PC-9 (cell line): ENCODE measurements at regions not wholly inside any gene's neighbourhood (a gene's known extent, or its start where the extent isn't known, plus 50 kb on each side); places are given as distances from the start of the nearest gene placed in this dataset.

ENCODE experiments used
- BruUV-seq: library from RNA; stranded (reverse); fragments of 400-500 nt; replicated peaks from 2 replicates; lab custom pipeline; 2021; lab: Mats Ljungman, UMichigan
- CTCF ChIA-PET: fragments of 300-600 bp; sonication (Branson Sonifier 250); formaldehyde crosslinking; loops from one replicate; lab custom pipeline; 2022; ENCODE audit warnings: antibody characterized with exemption; lab: Charles Lee
- POLR2A ChIA-PET: fragments of 300-600 bp; sonication (Branson Sonifier 250); formaldehyde crosslinking; loops from one replicate; lab custom pipeline; 2022; ENCODE audit warnings: antibody characterized with exemption; ENCODE audit not compliant: unreplicated experiment; lab: Charles Lee
- DNase-seq, 2 experiments: peaks; one replicate each; pipeline versions ENCODE4 v3.0.0 to v3.0.0-alpha.2; 2015 to 2022; ENCODE audit warnings: mixed read lengths in 1 of 2
- H2AFZ ChIP-seq: fragments of 200-600 bp; sonication (generic); 2 replicates; pipeline ENCODE4 v1.8.1; 2017; ENCODE audit warnings: antibody characterized with exemption
- H3F3A ChIP-seq: fragments of 200-600 bp; sonication (generic); 2 replicates; pipeline ENCODE4 v1.8.1; 2017; ENCODE audit warnings: antibody characterized with exemption, mild to moderate bottlenecking, low read depth; ENCODE audit not compliant: insufficient read depth
- H3K27ac ChIP-seq: fragments of 200-600 bp; sonication (generic); 2 replicates; pipeline ENCODE4 v1.6.1; 2016; ENCODE audit warnings: mixed run types
- H3K27me3 ChIP-seq: fragments of 200-600 bp; sonication (generic); 2 replicates; pipeline ENCODE4 v1.6.1; 2016; ENCODE audit warnings: low read depth, mixed run types; ENCODE audit not compliant: insufficient read depth
- H3K36me3 ChIP-seq: fragments of 200-600 bp; sonication (generic); 2 replicates; pipeline ENCODE4 v1.6.1; 2016; ENCODE audit warnings: low read depth, mixed run types
- H3K4me1 ChIP-seq: fragments of 200-600 bp; sonication (generic); replicated peaks from 2 replicates; pipeline ENCODE4 v1.6.1; 2016; ENCODE audit warnings: mixed run types; ENCODE audit not compliant: insufficient read depth
- H3K4me2 ChIP-seq: fragments of 200-600 bp; sonication (generic); 2 replicates; pipeline ENCODE4 v1.6.1; 2017; ENCODE audit warnings: mixed run types
- H3K4me3 ChIP-seq: fragments of 200-600 bp; sonication (generic); 2 replicates; pipeline ENCODE4 v1.6.1; 2016; ENCODE audit warnings: mixed run types
- H3K79me2 ChIP-seq: fragments of 200-600 bp; sonication (generic); 2 replicates; pipeline ENCODE4 v1.6.1; 2017; ENCODE audit warnings: low read depth, mixed run types
- H3K9me2 ChIP-seq: fragments of 200-600 bp; sonication (generic); 2 replicates; pipeline ENCODE4 v1.8.1; 2017; ENCODE audit warnings: mild to moderate bottlenecking; ENCODE audit not compliant: insufficient read depth
- H3K9me3 ChIP-seq: fragments of 200-600 bp; sonication (generic); 2 replicates; pipeline ENCODE4 v1.8.1; 2016; ENCODE audit warnings: low read depth; ENCODE audit not compliant: insufficient read depth
- H4K20me1 ChIP-seq: fragments of 200-600 bp; sonication (generic); 2 replicates; pipeline ENCODE4 v1.8.1; 2017; ENCODE audit not compliant: insufficient read depth
- EZH2 ChIP-seq: fragments of 200-600 bp; sonication (generic); IDR thresholded peaks from 2 replicates; pipeline ENCODE4 v1.8.0; 2017; ENCODE audit warnings: antibody characterized with exemption, low read depth
- intact Hi-C: fragments of 100-400 bp; cut with micrococcal nuclease; formaldehyde crosslinking; loops from one replicate; pipeline ENCODE4 v1.10.0; 2022; ENCODE audit not compliant: unreplicated experiment
- TF ChIP-seq, protein P1 (sequence below): fragments of 200-600 bp; sonication (generic); conservative IDR thresholded peaks from 2 replicates; pipeline ENCODE4 v1.6.1; 2017; ENCODE audit warnings: mixed run types, antibody characterized with exemption, mild to moderate bottlenecking, moderate library complexity

DNA sequence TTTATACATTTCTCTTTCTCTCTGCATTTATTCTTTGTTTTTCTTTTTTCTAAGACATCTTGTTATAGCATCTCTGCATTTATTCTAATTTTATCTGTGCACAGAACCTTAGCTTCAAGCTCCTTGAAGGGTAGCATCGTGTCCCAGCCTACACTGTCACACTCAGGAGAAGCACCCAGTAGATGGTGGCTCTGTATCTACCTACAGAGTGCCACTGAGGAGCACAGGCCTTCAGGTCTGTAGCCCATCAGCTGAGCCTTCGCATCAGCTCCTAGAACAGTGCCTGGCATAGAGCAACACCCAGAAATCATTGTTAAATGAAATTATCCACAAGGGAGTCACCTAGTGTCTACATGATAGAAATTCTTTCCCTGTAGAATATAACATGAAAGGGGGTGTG lies 203.0 kb upstream of the KLF14 start:
- H3K27ac ChIP-seq = no peak overlapping the region
- H2AFZ ChIP-seq = no peak overlapping the region
- POLR2A ChIA-PET = interaction anchor here (0.5 kb wide), 1 partner anchor 11 kb away, joined by 6 read pairs; no protein-coding TSS in a partner anchor
- no peak overlapping the region for H3K4me2 ChIP-seq
- BruUV-seq = no TSS peak
- DNase-seq = no peak
- no peak for TF ChIP-seq EZH2
- TF ChIP-seq, protein P1, sequence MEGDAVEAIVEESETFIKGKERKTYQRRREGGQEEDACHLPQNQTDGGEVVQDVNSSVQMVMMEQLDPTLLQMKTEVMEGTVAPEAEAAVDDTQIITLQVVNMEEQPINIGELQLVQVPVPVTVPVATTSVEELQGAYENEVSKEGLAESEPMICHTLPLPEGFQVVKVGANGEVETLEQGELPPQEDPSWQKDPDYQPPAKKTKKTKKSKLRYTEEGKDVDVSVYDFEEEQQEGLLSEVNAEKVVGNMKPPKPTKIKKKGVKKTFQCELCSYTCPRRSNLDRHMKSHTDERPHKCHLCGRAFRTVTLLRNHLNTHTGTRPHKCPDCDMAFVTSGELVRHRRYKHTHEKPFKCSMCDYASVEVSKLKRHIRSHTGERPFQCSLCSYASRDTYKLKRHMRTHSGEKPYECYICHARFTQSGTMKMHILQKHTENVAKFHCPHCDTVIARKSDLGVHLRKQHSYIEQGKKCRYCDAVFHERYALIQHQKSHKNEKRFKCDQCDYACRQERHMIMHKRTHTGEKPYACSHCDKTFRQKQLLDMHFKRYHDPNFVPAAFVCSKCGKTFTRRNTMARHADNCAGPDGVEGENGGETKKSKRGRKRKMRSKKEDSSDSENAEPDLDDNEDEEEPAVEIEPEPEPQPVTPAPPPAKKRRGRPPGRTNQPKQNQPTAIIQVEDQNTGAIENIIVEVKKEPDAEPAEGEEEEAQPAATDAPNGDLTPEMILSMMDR = no peak
- no peak overlapping the region for H3K4me3 ChIP-seq
- H4K20me1 ChIP-seq = no peaks in the 10 kb centered on the region; the same call in 1 of the 2 replicates
- no peaks in the 10 kb centered on the region for H3K9me3 ChIP-seq
- peaks cover 27% of the 10 kb centered on the region for H3F3A ChIP-seq
- peaks cover 27% of the 10 kb centered on the region; the same call in 1 of the 2 replicates for H3K36me3 ChIP-seq
- no peaks in the 10 kb centered on the region for H3K27me3 ChIP-seq
- intact Hi-C loops = no loop called here
- H3K9me2 ChIP-seq = 0 out of 2 replicates have a peak, but pooled peaks cover 4% of the 10 kb centered on the region
- CTCF ChIA-PET = no interaction called here
- H3K4me1 ChIP-seq = no peaks in the 10 kb centered on the region
- peaks cover 90% of the 10 kb centered on the region for H3K79me2 ChIP-seq

DNA sequence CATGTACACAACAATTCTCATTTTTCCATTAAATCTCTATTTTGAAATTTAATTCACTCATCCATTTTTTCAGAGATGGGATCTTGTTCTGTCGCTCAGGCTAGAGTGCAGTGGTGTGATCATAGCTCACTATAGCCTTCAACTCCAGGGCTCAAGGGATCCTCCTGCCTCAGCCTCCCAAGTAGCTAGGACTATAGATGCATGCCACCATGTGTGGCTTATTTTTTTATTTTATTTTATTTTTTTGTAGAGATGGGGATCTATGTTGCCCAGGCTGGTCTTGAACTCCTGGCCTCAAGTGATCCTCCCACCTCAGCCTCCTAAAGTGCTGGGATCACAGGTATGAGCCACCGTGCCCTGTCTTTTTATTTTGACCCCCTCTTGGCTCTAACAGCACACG lies 203.8 kb upstream of the KLF14 start:
- H3K4me3 ChIP-seq = no peak overlapping the region
- no peak overlapping the region for H3K27ac ChIP-seq
- H3K9me3 ChIP-seq = no peaks in the 10 kb centered on the region
- H3K4me2 ChIP-seq = no peak overlapping the region
- intact Hi-C loops = no loop called here
- peaks cover 93% of the 10 kb centered on the region for H3K79me2 ChIP-seq
- H4K20me1 ChIP-seq = no peaks in the 10 kb centered on the region; the same call in 1 of the 2 replicates
- BruUV-seq = no TSS peak
- CTCF ChIA-PET = no interaction called here
- H3K9me2 ChIP-seq = 0 out of 2 replicates have a peak, but pooled peaks cover 4% of the 10 kb centered on the region
- TF ChIP-seq, protein P1 = no peak
- TF ChIP-seq EZH2 = no peak
- H3K4me1 ChIP-seq = no peaks in the 10 kb centered on the region
- no peak for DNase-seq
- H3K36me3 ChIP-seq = peaks cover 27% of the 10 kb centered on the region; the same call in 1 of the 2 replicates
- POLR2A ChIA-PET = no interaction called here
- H3K27me3 ChIP-seq = no peaks in the 10 kb centered on the region
- no peak overlapping the region for H2AFZ ChIP-seq
- H3F3A ChIP-seq = peaks cover 34% of the 10 kb centered on the region

DNA sequence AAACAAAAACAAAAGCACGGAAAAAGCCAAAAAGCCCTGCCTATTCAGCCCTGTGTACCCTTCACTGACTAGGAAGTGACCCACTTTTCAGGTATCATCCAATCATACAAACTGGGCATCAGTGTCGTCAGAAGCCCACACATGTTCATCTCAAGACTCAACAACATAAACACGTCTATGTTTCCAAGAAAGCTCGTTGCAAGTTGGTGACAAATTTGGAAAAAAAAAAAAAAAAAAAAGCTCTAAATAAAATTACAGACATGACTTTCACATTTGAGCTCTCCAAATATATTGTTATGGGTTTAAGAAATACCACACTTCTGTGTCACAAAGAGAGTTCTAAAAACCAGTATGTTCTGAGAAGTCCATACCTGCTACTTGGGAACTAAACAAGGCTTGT lies 204.7 kb upstream of the KLF14 start:
- H3K4me3 ChIP-seq = no peak overlapping the region
- BruUV-seq = no TSS peak
- no peaks in the 10 kb centered on the region; the same call in 1 of the 2 replicates for H4K20me1 ChIP-seq
- DNase-seq = no peak
- ChIA-PET POLR2A (interaction anchor here (0.6 to 0.7 kb wide), 2 partner anchors 21 to 1651 kb away, joined by 3 to 6 read pairs; no protein-coding TSS in a partner anchor), CTCF (interaction anchor here (0.6 to 0.7 kb wide), 3 partner anchors 10 to 22 kb away, joined by 3 to 12 read pairs (median 5); no protein-coding TSS in a partner anchor)
- intact Hi-C loops = no loop called here
- no peaks in the 10 kb centered on the region for H3K27me3 ChIP-seq
- 0 out of 2 replicates have a peak overlapping the region, but pooled peaks have one; percentile 18 for H3K27ac ChIP-seq
- 0 out of 2 replicates have a peak, but pooled peaks cover 4% of the 10 kb centered on the region for H3K9me2 ChIP-seq
- no peaks in the 10 kb centered on the region for H3K9me3 ChIP-seq
- H3K4me2 ChIP-seq = no peak overlapping the region
- no peaks in the 10 kb centered on the region for H3K4me1 ChIP-seq
- no peak overlapping the region for H2AFZ ChIP-seq
- H3F3A ChIP-seq = peaks cover 36% of the 10 kb centered on the region
- no peak for TF ChIP-seq EZH2
- TF ChIP-seq, protein P1 = no peak
- peaks cover 28% of the 10 kb centered on the region; the same call in 1 of the 2 replicates for H3K36me3 ChIP-seq
- peaks cover 93% of the 10 kb centered on the region for H3K79me2 ChIP-seq
